ENCODE measurements at regions not wholly inside any gene's neighbourhood (a gene's known extent, or its start where the extent isn't known, plus 50 kb on each side); places are given as distances from the start of the nearest gene placed in this dataset.

DNA sequence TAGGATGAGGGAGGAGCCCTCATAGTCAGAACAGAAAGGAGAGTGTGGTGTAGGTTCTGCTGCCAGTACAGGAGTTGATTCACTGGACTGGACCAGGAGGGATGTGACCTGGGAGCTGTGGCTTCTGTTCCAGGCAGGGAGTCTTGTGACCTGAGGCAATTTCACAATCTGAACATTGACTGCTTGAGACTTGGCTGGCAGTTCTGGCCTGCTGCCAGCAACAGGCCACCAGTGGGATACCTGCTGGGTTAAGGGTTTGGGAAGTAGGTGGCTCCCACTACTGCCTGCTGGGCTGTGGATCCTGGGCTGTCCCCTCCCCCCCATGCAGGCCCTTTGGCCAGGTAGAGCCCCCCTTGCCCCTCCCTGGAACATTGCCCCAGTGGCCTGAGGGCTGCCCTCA, 268.6 kb upstream of the ARRDC3 start:
- no peaks in the 10 kb centered on the region for H3K27me3 ChIP-seq (replicated peaks in 1 of 4; ENCODE audit: control extremely low read depth in 1 of 4, control insufficient read depth in 3 of 4, insufficient read depth in 4 of 4, low read length in 3 of 4)
- no peaks in the 10 kb centered on the region for H3K36me3 ChIP-seq (replicated peaks in 1 of 2; ENCODE audit: control extremely low read depth in 1 of 2, control insufficient read depth in 1 of 2, extremely low read depth in 1 of 2, insufficient read depth in 2 of 2, low read length in 1 of 2)
- ATAC-seq (ENCODE audit: low read depth): no peak
- no peak overlapping the region for H3K4me3 Mint-ChIP-seq
- H3K27ac ChIP-seq (ENCODE audit: low read length in 2 of 2): no peak overlapping the region
- H3K4me3 ChIP-seq (ENCODE audit: control extremely low read depth in 1 of 5, extremely low read depth in 1 of 5, insufficient read depth in 1 of 5, low read depth in 2 of 5, low read length in 4 of 5): no peak overlapping the region
- intact Hi-C loops (cut with micrococcal nuclease): no loop called here
- no peaks in the 10 kb centered on the region for H3K4me1 Mint-ChIP-seq
- no peak overlapping the region for H3K4me2 ChIP-seq (replicated peaks; ENCODE audit: low read depth, low read length, poor library complexity, severe bottlenecking)
- DNase-seq: no peak
- no peak overlapping the region for H2AFZ ChIP-seq (ENCODE audit: insufficient read depth, low read depth, low read length, poor library complexity, severe bottlenecking)
- ChIA-PET POLR2A (no interaction called here), CTCF (interaction anchor here (3.3 kb wide), 1 partner anchor 10 kb away, joined by 10 read pairs; no protein-coding TSS in a partner anchor)
- H3K9ac ChIP-seq (ENCODE audit: low read length): no peak overlapping the region
- no peaks in the 10 kb centered on the region for H4K20me1 ChIP-seq (ENCODE audit: control insufficient read depth, insufficient read depth, low read length, poor library complexity, severe bottlenecking)
- no peaks in the 10 kb centered on the region for H3K79me2 ChIP-seq (ENCODE audit: control insufficient read depth, insufficient read depth, low read length)
- H3K9me3 Mint-ChIP-seq (ENCODE audit: insufficient read depth): peaks cover 2% of the 10 kb centered on the region
- no peak overlapping the region for H3K27ac Mint-ChIP-seq
- peaks cover 2 to 17% (median 5%) of the 10 kb centered on the region in 3 donors for H3K9me3 ChIP-seq (ENCODE audit: control extremely low read depth in 1 of 3, control insufficient read depth in 2 of 3, insufficient read depth in 1 of 3, low read length in 2 of 3)
- no peak for TF ChIP-seq EZH2 (IDR thresholded peaks at IDR 0.05; ENCODE audit: borderline replicate concordance, insufficient read depth, low read depth, low read length, poor library complexity, severe bottlenecking)
- TF ChIP-seq, protein P1, sequence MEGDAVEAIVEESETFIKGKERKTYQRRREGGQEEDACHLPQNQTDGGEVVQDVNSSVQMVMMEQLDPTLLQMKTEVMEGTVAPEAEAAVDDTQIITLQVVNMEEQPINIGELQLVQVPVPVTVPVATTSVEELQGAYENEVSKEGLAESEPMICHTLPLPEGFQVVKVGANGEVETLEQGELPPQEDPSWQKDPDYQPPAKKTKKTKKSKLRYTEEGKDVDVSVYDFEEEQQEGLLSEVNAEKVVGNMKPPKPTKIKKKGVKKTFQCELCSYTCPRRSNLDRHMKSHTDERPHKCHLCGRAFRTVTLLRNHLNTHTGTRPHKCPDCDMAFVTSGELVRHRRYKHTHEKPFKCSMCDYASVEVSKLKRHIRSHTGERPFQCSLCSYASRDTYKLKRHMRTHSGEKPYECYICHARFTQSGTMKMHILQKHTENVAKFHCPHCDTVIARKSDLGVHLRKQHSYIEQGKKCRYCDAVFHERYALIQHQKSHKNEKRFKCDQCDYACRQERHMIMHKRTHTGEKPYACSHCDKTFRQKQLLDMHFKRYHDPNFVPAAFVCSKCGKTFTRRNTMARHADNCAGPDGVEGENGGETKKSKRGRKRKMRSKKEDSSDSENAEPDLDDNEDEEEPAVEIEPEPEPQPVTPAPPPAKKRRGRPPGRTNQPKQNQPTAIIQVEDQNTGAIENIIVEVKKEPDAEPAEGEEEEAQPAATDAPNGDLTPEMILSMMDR (IDR thresholded peaks at IDR 0.05): no peak
- no peaks in the 10 kb centered on the region for H3K4me1 ChIP-seq (ENCODE audit: control insufficient read depth in 2 of 2, insufficient read depth in 2 of 2, low read length in 2 of 2)
- no peaks in the 10 kb centered on the region for H3K27me3 Mint-ChIP-seq

DNA sequence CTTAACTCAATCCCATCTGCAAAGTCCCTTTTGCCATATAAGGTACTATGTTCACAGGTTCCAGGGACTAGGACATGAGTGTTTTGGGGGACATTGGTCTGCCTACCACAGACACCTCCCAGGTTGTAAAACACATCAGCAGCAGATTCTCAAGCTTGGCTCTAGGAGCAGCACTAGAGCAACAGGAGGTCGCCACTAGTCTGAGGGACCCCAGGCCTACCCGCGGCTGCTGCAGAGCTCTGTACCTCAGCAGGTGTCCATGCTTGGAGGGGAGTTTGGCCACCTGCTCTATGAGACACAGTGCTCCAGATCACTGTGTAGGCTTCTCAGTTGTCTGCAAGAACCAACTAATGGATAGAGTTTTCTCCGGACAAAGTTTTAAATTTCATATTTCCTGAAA, 262.2 kb upstream of the ARRDC3 start:
- Histone ChIP-seq H3K27ac (ENCODE audit: low read length in 2 of 2) (no peak overlapping the region), H3K27me3 (replicated peaks in 1 of 4; ENCODE audit: control extremely low read depth in 1 of 4, control insufficient read depth in 3 of 4, insufficient read depth in 4 of 4, low read length in 3 of 4) (no peaks in the 10 kb centered on the region), H3K9me3 (ENCODE audit: control extremely low read depth in 1 of 3, control insufficient read depth in 2 of 3, insufficient read depth in 1 of 3, low read length in 2 of 3) (no peaks in the 10 kb centered on the region), H3K36me3 (replicated peaks in 1 of 2; ENCODE audit: control extremely low read depth in 1 of 2, control insufficient read depth in 1 of 2, extremely low read depth in 1 of 2, insufficient read depth in 2 of 2, low read length in 1 of 2) (no peaks in the 10 kb centered on the region), H3K4me2 (replicated peaks; ENCODE audit: low read depth, low read length, poor library complexity, severe bottlenecking) (no peak overlapping the region), H3K4me1 (ENCODE audit: control insufficient read depth in 2 of 2, insufficient read depth in 2 of 2, low read length in 2 of 2) (no peaks in the 10 kb centered on the region), H3K9ac (ENCODE audit: low read length) (no peak overlapping the region), H4K20me1 (ENCODE audit: control insufficient read depth, insufficient read depth, low read length, poor library complexity, severe bottlenecking) (no peaks in the 10 kb centered on the region), H3K79me2 (ENCODE audit: control insufficient read depth, insufficient read depth, low read length) (no peaks in the 10 kb centered on the region), H2AFZ (ENCODE audit: insufficient read depth, low read depth, low read length, poor library complexity, severe bottlenecking) (no peak overlapping the region), H3K4me3 (ENCODE audit: control extremely low read depth in 1 of 5, extremely low read depth in 1 of 5, insufficient read depth in 1 of 5, low read depth in 2 of 5, low read length in 4 of 5) (no peak overlapping the region)
- TF ChIP-seq EZH2 (IDR thresholded peaks at IDR 0.05; ENCODE audit: borderline replicate concordance, insufficient read depth, low read depth, low read length, poor library complexity, severe bottlenecking): no peak
- TF ChIP-seq, protein P1 (IDR thresholded peaks at IDR 0.05): no peak
- POLR2A ChIA-PET: no interaction called here
- H3K4me1 Mint-ChIP-seq: no peaks in the 10 kb centered on the region
- no peaks in the 10 kb centered on the region for H3K27me3 Mint-ChIP-seq
- H3K27ac Mint-ChIP-seq: no peak overlapping the region
- H3K9me3 Mint-ChIP-seq (ENCODE audit: insufficient read depth): no peaks in the 10 kb centered on the region
- 93% methylated on average over 3 of the region's 4 CpGs for WGBS (ENCODE audit: insufficient coverage)
- intact Hi-C loops (cut with micrococcal nuclease): no loop called here
- H3K4me3 Mint-ChIP-seq: no peak overlapping the region
- CTCF ChIA-PET: no interaction called here
- DNase-seq (no peak), ATAC-seq (ENCODE audit: low read depth) (no peak)

Measured in B cell (primary cell).